ENCODE measurements at regions not wholly inside any gene's neighbourhood (a gene's known extent, or its start where the extent isn't known, plus 50 kb on each side); places are given as distances from the start of the nearest gene placed in this dataset.

DNA sequence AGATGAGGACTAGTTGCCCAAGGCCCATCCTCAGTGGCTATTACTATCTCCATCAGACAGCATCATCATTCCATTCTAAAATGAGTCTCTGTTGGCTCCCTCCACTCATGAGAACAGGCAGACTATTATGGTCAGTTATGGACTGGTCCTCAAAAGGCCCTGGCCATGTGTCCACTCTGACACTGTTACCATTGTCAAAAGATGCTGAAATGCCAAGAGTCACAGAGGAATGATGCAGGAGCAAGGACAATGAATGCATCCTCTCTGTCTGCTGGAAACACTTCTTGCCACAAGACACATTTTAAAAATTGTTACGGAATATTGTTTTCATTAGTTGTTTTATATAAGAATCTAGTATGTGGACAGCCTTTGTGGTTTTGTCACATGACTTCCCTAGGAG is 53.3 kb upstream of the STT3B start:
- DNase-seq, result no peak

DNA sequence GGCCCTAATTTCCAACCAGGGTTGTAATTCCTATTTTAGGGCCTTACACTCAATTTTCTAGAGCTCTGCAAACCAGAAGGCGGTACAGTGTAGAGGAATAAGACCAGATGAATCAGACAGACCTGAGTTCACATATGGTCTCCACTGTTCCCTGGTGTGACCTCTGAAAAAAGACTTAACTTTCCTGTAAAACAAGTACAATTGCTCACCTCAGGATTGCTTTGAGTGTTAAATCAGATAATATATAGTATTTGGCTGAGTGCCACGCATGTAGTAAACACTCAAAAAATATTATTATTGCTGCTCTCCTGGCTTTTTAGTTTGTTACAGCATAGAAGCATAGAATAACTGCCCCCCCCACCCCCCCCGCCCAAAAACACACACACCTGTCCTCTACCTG is 51.0 kb upstream of the STT3B start:
- DNase-seq, result no peak

GRCh38 chr3:31482493-31483200 is 50.1 kb upstream of the STT3B start:
- no peak for DNase-seq
